ENCODE measurements at regions not wholly inside any gene's neighbourhood (a gene's known extent, or its start where the extent isn't known, plus 50 kb on each side); places are given as distances from the start of the nearest gene placed in this dataset.
A peak's percentile ranks its signal among the peaks of the same experiment; 100 is the strongest.

GRCh38 chr10:78852466-78853240 is 216.1 kb upstream of the ZMIZ1 start:
- peak; percentile 49 for TF ChIP-seq CTCF (IDR thresholded peaks at IDR 0.05; ENCODE audit: borderline replicate concordance)
- Histone ChIP-seq H3K27me3 (ENCODE audit: low read depth) (no peaks in the 10 kb centered on the region), H3K4me3 (no peak overlapping the region), H3K27ac (replicated peaks) (no peak overlapping the region), H3K4me1 (peaks cover 16% of the 10 kb centered on the region), H3K36me3 (no peaks in the 10 kb centered on the region), H3K9me3 (replicated peaks) (no peaks in the 10 kb centered on the region)
- intact Hi-C loops (cut with micrococcal nuclease): loop anchor here (10.0 kb wide), 2 partner anchors 182 to 342 kb away; no protein-coding TSS in a partner anchor
- DNase-seq: no peak

GRCh38 chr10:78853864-78854263 is 214.9 kb upstream of the ZMIZ1 start:
- no peak for DNase-seq
- no peak for TF ChIP-seq CTCF (IDR thresholded peaks at IDR 0.05; ENCODE audit: borderline replicate concordance)
- Histone ChIP-seq H3K27me3 (ENCODE audit: low read depth) (no peaks in the 10 kb centered on the region), H3K27ac (replicated peaks) (no peak overlapping the region), H3K4me1 (peaks cover 16% of the 10 kb centered on the region), H3K4me3 (no peak overlapping the region), H3K36me3 (no peaks in the 10 kb centered on the region), H3K9me3 (replicated peaks) (no peaks in the 10 kb centered on the region)
- intact Hi-C loops (cut with micrococcal nuclease): loop anchor here (10.0 kb wide), 2 partner anchors 181 to 341 kb away; no protein-coding TSS in a partner anchor

GRCh38 chr10:78856421-78856820 is 212.3 kb upstream of the ZMIZ1 start:
- Histone ChIP-seq H3K4me1 (peaks cover 16% of the 10 kb centered on the region), H3K4me3 (no peak overlapping the region), H3K27me3 (ENCODE audit: low read depth) (no peaks in the 10 kb centered on the region), H3K9me3 (replicated peaks) (no peaks in the 10 kb centered on the region), H3K36me3 (no peaks in the 10 kb centered on the region), H3K27ac (replicated peaks) (no peak overlapping the region)
- DNase-seq: peak; percentile 85
- intact Hi-C loops (cut with micrococcal nuclease): loop anchor here (10.0 kb wide), 2 partner anchors 178 to 338 kb away; no protein-coding TSS in a partner anchor
- no peak for TF ChIP-seq CTCF (IDR thresholded peaks at IDR 0.05; ENCODE audit: borderline replicate concordance)

GRCh38 chr10:78857193-78857592 is 211.6 kb upstream of the ZMIZ1 start:
- intact Hi-C loops (cut with micrococcal nuclease): loop anchor here (10.0 kb wide), 2 partner anchors 178 to 338 kb away; no protein-coding TSS in a partner anchor
- no peak overlapping the region for H3K4me3 ChIP-seq
- no peaks in the 10 kb centered on the region for H3K27me3 ChIP-seq (ENCODE audit: low read depth)
- H3K27ac ChIP-seq (replicated peaks): no peak overlapping the region
- peaks cover 16% of the 10 kb centered on the region for H3K4me1 ChIP-seq
- no peak for DNase-seq
- no peaks in the 10 kb centered on the region for H3K9me3 ChIP-seq (replicated peaks)
- H3K36me3 ChIP-seq: no peaks in the 10 kb centered on the region
- no peak for TF ChIP-seq CTCF (IDR thresholded peaks at IDR 0.05; ENCODE audit: borderline replicate concordance)

GRCh38 chr10:78859266-78859665 is 209.5 kb upstream of the ZMIZ1 start:
- no peak overlapping the region for H3K4me3 ChIP-seq
- no peak for TF ChIP-seq CTCF (IDR thresholded peaks at IDR 0.05; ENCODE audit: borderline replicate concordance)
- H3K27ac ChIP-seq (replicated peaks): no peak overlapping the region
- intact Hi-C loops (cut with micrococcal nuclease): loop anchor here (10.0 kb wide), 2 partner anchors 176 to 336 kb away; no protein-coding TSS in a partner anchor
- no peaks in the 10 kb centered on the region for H3K36me3 ChIP-seq
- H3K27me3 ChIP-seq (ENCODE audit: low read depth): no peaks in the 10 kb centered on the region
- peaks cover 16% of the 10 kb centered on the region for H3K4me1 ChIP-seq
- no peaks in the 10 kb centered on the region for H3K9me3 ChIP-seq (replicated peaks)
- DNase-seq: no peak
